ENCODE measurements at regions not wholly inside any gene's neighbourhood (a gene's known extent, or its start where the extent isn't known, plus 50 kb on each side); places are given as distances from the start of the nearest gene placed in this dataset.

DNA sequence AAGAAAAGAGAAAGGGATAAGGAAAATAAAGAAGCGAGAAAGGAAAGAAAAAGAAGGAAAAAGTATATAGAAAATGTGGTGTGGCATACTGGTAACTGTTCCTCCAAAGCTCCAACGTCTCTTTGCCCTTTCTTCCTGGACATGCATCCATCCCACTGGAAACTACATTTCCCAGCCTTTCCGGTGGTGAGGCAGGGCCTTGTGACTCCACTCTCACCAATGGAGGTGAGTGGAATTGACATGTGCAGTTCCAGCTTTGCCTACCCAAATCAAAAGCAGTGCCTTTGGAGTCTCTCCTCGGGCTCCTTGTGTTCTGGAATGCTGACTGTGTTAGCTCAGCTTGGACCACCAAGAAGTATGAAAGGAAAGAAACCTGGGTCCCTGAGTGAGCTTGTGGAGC lies 161.2 kb downstream of the KCNA5 start:
- WGBS (ENCODE audit: insufficient coverage, insufficient read length), result 100% methylated on average over 1 of the region's 4 CpGs
- Histone ChIP-seq H3K4me3 (ENCODE audit: low read length) (no peak overlapping the region), H3K27ac (ENCODE audit: low read length) (no peak overlapping the region), H3K9me3 (ENCODE audit: control insufficient read depth, insufficient read depth, low read length) (no peaks in the 10 kb centered on the region), H3K36me3 (ENCODE audit: control insufficient read depth, insufficient read depth, low read length) (no peaks in the 10 kb centered on the region), H3K4me1 (ENCODE audit: control insufficient read depth, insufficient read depth, low read length) (peaks cover 2% of the 10 kb centered on the region; the same call in 1 of the 2 replicates), H3K27me3 (ENCODE audit: control insufficient read depth, insufficient read depth, low read length) (no peaks in the 10 kb centered on the region)
- no peak for DNase-seq (ENCODE audit: low read depth, low spot score)

DNA sequence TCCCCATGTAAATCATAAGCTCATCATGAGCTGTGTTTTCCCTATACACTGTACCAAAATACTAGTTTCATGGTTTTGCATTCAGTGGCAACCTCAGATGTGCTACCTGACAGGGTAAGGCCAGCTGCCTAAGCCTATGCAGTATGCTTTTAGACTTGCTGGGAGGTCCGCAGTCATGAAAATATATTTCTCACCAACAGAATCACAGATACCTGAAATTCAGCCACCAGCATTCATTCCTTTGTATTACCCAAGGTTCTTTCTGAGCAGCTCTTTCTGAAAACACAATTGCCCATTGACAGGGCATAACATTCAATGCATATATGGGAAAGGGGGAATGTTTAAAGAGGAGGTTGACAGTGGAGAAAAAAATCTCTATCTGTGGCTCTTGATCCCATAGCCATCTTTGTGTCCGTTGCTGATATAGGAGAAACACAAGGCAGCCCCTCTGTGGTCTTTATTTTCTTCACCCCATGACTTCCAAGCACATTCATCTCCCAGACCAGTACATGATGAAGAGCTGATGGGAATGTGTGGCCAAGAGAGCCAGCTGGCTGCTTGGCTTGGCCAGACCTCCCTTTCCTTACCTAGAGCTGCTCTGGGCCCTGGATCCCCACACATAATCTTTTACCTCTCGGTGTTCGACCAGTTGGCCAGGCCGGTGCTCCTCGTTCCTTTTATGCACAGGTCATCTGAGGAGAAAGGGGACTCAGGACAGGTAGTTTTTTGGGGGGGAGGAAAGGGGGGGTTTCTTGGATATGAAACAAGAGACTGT lies 162.9 kb downstream of the KCNA5 start:
- WGBS (ENCODE audit: insufficient coverage, insufficient read length), result no CpG with 5 or more reads among the region's 6 CpGs
- no peak overlapping the region for H3K4me3 ChIP-seq (ENCODE audit: low read length)
- no peak for DNase-seq (ENCODE audit: low read depth, low spot score)
- 0 out of 2 replicates have a peak, but pooled peaks cover 1% of the 10 kb centered on the region for H3K4me1 ChIP-seq (ENCODE audit: control insufficient read depth, insufficient read depth, low read length)
- no peak overlapping the region for H3K27ac ChIP-seq (ENCODE audit: low read length)
- no peaks in the 10 kb centered on the region for H3K36me3 ChIP-seq (ENCODE audit: control insufficient read depth, insufficient read depth, low read length)
- H3K9me3 ChIP-seq (ENCODE audit: control insufficient read depth, insufficient read depth, low read length), result no peaks in the 10 kb centered on the region
- no peaks in the 10 kb centered on the region for H3K27me3 ChIP-seq (ENCODE audit: control insufficient read depth, insufficient read depth, low read length)

DNA sequence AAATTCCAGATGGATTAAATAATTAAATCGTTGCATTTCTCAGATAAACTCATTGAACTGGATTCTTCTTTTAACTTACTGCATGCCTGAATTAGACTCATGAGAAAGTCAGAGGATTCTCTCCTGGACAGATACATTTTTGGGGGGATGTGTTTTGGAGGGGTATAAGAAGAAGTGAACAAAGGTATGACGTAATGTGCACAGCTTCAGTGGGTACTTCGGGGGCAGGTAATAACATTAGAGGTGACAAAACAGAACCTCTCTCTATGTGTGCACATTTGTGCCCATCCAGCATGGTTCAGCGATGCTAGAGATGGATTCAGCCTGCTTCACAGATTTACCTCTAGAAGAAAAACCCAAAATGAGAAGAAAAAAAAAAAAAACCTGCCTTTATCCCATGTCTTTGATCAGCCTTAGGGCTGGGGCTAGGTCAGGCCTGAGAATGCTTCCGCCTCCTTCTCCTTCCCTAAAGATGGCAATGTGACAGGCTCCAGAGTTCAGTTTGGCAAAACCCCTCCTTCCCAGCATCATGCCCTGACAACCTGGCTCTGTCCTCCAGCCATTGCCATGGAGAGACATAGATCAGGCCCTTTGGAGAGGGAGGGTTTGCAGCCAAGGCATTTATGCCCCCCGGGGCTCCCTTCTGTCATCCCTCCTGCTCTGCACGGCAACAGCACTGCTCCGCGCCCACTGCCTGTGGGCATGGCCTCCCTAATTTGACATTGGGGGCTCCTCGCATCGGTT lies 166.7 kb downstream of the KCNA5 start:
- H3K36me3 ChIP-seq (ENCODE audit: control insufficient read depth, insufficient read depth, low read length), result no peaks in the 10 kb centered on the region
- no CpG with 5 or more reads among the region's 11 CpGs for whole genome bisulfite sequencing (ENCODE audit: insufficient coverage, insufficient read length)
- no peak for DNase-seq (ENCODE audit: low read depth, low spot score)
- no peak overlapping the region for H3K27ac ChIP-seq (ENCODE audit: low read length)
- no peaks in the 10 kb centered on the region for H3K9me3 ChIP-seq (ENCODE audit: control insufficient read depth, insufficient read depth, low read length)
- no peaks in the 10 kb centered on the region for H3K4me1 ChIP-seq (ENCODE audit: control insufficient read depth, insufficient read depth, low read length)
- no peak overlapping the region for H3K4me3 ChIP-seq (ENCODE audit: low read length)
- H3K27me3 ChIP-seq (ENCODE audit: control insufficient read depth, insufficient read depth, low read length), result no peaks in the 10 kb centered on the region

DNA sequence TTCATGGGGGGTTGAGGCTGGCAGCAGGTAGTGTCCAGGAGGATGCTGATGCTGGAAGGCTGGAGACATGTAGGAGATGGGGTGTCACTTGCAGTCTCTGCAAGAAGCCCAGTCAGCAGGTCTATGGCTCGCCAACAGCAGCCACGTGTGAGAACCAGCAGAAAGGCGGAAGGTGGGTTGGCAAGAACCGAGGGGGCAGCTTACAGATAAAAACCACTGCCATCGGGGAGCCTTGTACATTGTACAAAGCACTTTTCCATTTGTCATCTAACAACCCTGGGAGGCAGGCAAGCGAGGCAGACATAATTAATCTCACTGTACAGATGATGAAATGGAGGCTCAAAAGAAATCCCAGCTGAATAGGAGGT lies 167.2 kb downstream of the KCNA5 start:
- H3K9me3 ChIP-seq (ENCODE audit: control insufficient read depth, insufficient read depth, low read length), result no peaks in the 10 kb centered on the region
- no peak overlapping the region for H3K4me3 ChIP-seq (ENCODE audit: low read length)
- no CpG with 5 or more reads among the region's 6 CpGs for WGBS (ENCODE audit: insufficient coverage, insufficient read length)
- H3K36me3 ChIP-seq (ENCODE audit: control insufficient read depth, insufficient read depth, low read length), result no peaks in the 10 kb centered on the region
- no peak overlapping the region for H3K27ac ChIP-seq (ENCODE audit: low read length)
- H3K4me1 ChIP-seq (ENCODE audit: control insufficient read depth, insufficient read depth, low read length), result no peaks in the 10 kb centered on the region
- no peaks in the 10 kb centered on the region for H3K27me3 ChIP-seq (ENCODE audit: control insufficient read depth, insufficient read depth, low read length)
- DNase-seq (ENCODE audit: low read depth, low spot score), result no peak

DNA sequence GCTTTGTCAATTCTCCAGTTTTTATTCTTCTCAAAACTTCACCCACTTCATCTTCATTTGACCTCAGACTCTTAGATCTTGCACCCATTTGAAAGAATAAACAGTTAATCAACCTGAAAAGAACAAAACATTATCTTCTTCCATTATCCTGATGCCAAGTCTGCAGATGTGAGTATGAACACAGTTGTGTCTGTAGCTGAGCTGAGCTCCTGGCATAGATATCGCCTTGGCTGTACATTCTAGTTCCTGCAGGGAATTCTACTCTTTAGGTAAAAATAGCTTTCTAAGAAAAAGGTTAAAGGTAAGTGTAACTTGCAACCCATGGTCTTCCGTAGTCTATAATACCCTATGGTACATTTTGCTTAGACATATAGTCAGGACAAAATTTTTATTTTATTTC lies 169.7 kb downstream of the KCNA5 start:
- no peaks in the 10 kb centered on the region for H3K27me3 ChIP-seq (ENCODE audit: control insufficient read depth, insufficient read depth, low read length)
- H3K4me3 ChIP-seq (ENCODE audit: low read length), result no peak overlapping the region
- H3K4me1 ChIP-seq (ENCODE audit: control insufficient read depth, insufficient read depth, low read length), result no peaks in the 10 kb centered on the region
- no peaks in the 10 kb centered on the region for H3K36me3 ChIP-seq (ENCODE audit: control insufficient read depth, insufficient read depth, low read length)
- DNase-seq (ENCODE audit: low read depth, low spot score), result no peak
- no CpG with 5 or more reads among the region's 2 CpGs for WGBS (ENCODE audit: insufficient coverage, insufficient read length)
- no peak overlapping the region for H3K27ac ChIP-seq (ENCODE audit: low read length)
- H3K9me3 ChIP-seq (ENCODE audit: control insufficient read depth, insufficient read depth, low read length), result no peaks in the 10 kb centered on the region

DNA sequence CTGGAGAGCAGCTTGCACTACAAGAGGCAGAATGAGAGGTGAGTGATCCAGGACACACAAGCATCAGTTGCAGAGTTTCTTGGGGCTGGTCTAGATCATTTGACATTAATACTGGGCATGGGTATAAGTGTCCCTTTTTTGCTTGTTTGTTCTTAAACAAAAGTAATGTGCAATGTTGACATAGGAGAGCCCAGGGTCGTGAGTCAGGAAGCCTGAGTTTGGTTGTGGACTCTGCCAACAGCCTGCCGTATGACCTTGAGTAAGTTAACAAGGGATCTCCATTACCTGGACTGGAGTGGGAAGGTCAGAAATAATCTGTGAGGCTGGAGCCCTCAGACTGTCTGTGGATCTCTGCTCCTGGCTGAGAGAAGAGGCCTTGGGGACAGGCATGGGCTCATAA lies 170.3 kb downstream of the KCNA5 start:
- no peak for DNase-seq (ENCODE audit: low read depth, low spot score)
- no CpG with 5 or more reads among the region's 2 CpGs for WGBS (ENCODE audit: insufficient coverage, insufficient read length)

DNA sequence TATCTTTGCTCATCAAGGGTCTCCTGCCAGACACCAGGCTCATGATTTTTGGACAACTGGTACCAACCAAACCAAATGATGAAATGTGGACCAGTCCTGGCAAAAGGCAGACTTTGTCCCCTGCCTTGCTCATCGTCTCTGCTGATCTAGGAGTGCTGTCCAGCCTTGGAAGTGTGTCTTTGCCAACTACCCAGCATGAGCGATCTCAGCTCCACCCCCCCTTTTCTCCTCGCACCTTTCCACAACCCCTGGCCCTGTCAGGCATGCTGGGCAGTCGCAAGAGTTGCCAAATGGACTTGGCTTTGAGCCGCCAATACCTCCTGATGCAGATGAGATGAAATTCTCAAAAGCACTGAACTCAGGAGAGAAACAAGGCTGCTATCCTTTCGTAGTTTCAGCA lies 174.3 kb downstream of the KCNA5 start:
- Histone ChIP-seq H3K27ac (ENCODE audit: low read length) (no peak overlapping the region), H3K4me1 (ENCODE audit: control insufficient read depth, insufficient read depth, low read length) (peaks cover 13% of the 10 kb centered on the region; the same call in 1 of the 2 replicates), H3K9me3 (ENCODE audit: control insufficient read depth, insufficient read depth, low read length) (no peaks in the 10 kb centered on the region), H3K4me3 (ENCODE audit: low read length) (no peak overlapping the region), H3K27me3 (ENCODE audit: control insufficient read depth, insufficient read depth, low read length) (no peaks in the 10 kb centered on the region), H3K36me3 (ENCODE audit: control insufficient read depth, insufficient read depth, low read length) (no peaks in the 10 kb centered on the region)
- no CpG with 5 or more reads among the region's 6 CpGs for WGBS (ENCODE audit: insufficient coverage, insufficient read length)
- DNase-seq (ENCODE audit: low read depth, low spot score), result no peak

More for the DNA sequence above, 170.3 kb downstream of the KCNA5 start:
- H3K4me1 ChIP-seq (ENCODE audit: control insufficient read depth, insufficient read depth, low read length), result no peaks in the 10 kb centered on the region
- no peak overlapping the region for H3K4me3 ChIP-seq (ENCODE audit: low read length)
- no peak overlapping the region for H3K27ac ChIP-seq (ENCODE audit: low read length)
- H3K27me3 ChIP-seq (ENCODE audit: control insufficient read depth, insufficient read depth, low read length), result no peaks in the 10 kb centered on the region
- no peaks in the 10 kb centered on the region for H3K36me3 ChIP-seq (ENCODE audit: control insufficient read depth, insufficient read depth, low read length)
- H3K9me3 ChIP-seq (ENCODE audit: control insufficient read depth, insufficient read depth, low read length), result no peaks in the 10 kb centered on the region

DNA sequence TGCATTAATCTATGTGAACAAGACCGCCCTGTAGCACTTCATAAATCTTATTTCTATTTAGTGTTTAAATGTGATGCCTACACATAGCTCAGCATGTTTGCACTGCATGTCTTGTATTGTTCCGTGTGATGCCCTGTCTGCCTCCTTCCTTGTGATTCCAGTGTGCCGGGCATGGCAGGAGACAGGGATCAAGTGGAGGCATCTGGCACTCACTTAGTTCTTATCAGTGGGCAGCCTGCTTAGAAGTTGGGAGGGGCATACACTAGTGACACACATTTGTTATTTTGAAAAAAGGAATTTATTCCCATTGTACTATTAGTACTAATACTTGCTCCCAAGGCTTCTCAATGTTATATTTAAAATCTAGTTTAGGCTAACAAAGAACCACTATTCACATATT lies 176.4 kb downstream of the KCNA5 start:
- Histone ChIP-seq H3K4me3 (ENCODE audit: low read length) (no peak overlapping the region), H3K36me3 (ENCODE audit: control insufficient read depth, insufficient read depth, low read length) (no peaks in the 10 kb centered on the region), H3K27me3 (ENCODE audit: control insufficient read depth, insufficient read depth, low read length) (no peaks in the 10 kb centered on the region; the same call in 1 of the 2 replicates), H3K9me3 (ENCODE audit: control insufficient read depth, insufficient read depth, low read length) (no peaks in the 10 kb centered on the region), H3K4me1 (ENCODE audit: control insufficient read depth, insufficient read depth, low read length) (peaks cover 13% of the 10 kb centered on the region; the same call in 1 of the 2 replicates), H3K27ac (ENCODE audit: low read length) (no peak overlapping the region)
- no peak for DNase-seq (ENCODE audit: low read depth, low spot score)
- no CpG with 5 or more reads among the region's 3 CpGs for WGBS (ENCODE audit: insufficient coverage, insufficient read length)

DNA sequence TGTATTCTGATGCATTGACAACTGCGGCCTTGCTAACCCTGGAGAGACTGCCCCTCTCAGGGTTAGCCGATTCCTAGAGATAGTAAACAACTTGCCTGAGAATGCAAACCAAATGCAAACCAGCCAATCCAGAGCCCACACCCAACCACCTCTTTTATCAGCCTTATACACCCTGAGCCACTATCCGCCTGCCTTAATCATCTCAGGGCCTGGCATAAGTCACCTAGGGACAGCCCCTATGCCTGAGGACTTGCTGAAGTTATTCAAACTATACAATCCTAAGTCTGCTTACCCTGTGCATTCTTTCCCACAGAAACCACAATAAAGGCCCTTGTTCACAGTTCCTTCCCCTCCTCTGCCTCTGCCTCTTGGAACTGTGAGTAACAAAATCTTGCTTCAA lies 177.2 kb downstream of the KCNA5 start:
- no peak overlapping the region for H3K27ac ChIP-seq (ENCODE audit: low read length)
- no peaks in the 10 kb centered on the region; the same call in 1 of the 2 replicates for H3K27me3 ChIP-seq (ENCODE audit: control insufficient read depth, insufficient read depth, low read length)
- DNase-seq (ENCODE audit: low read depth, low spot score), result no peak
- peaks cover 13% of the 10 kb centered on the region; the same call in 1 of the 2 replicates for H3K4me1 ChIP-seq (ENCODE audit: control insufficient read depth, insufficient read depth, low read length)
- H3K9me3 ChIP-seq (ENCODE audit: control insufficient read depth, insufficient read depth, low read length), result no peaks in the 10 kb centered on the region
- no peak overlapping the region for H3K4me3 ChIP-seq (ENCODE audit: low read length)
- H3K36me3 ChIP-seq (ENCODE audit: control insufficient read depth, insufficient read depth, low read length), result no peaks in the 10 kb centered on the region
- no CpG with 5 or more reads among the region's 3 CpGs for WGBS (ENCODE audit: insufficient coverage, insufficient read length)

DNA sequence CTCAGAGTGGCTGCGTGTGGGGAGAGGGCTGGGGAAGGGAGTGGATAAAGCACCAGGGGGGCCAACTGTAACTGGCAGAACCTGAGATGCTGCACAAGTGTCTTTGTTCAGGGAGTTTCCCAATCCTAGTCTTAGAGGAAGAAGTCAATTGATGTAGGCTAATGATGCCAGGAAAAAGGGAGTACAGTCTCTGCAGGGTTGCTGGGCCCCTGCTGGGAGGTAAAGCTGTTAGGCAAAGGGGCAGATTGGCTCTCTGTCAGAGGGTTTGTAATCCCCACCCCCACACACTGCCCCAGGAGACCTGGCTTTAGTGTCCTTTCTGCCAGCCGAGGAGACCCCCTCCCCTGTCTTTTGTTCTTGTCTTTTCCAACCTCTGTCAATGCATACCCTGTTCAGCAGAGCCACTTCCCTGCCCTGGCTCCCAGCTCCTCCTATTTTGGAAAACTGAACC lies 178.4 kb downstream of the KCNA5 start:
- no peaks in the 10 kb centered on the region for H3K36me3 ChIP-seq (ENCODE audit: control insufficient read depth, insufficient read depth, low read length)
- peaks cover 13% of the 10 kb centered on the region; the same call in 1 of the 2 replicates for H3K4me1 ChIP-seq (ENCODE audit: control insufficient read depth, insufficient read depth, low read length)
- H3K27ac ChIP-seq (ENCODE audit: low read length), result no peak overlapping the region
- WGBS (ENCODE audit: insufficient coverage, insufficient read length), result no CpG with 5 or more reads among the region's 2 CpGs
- H3K4me3 ChIP-seq (ENCODE audit: low read length), result no peak overlapping the region
- H3K9me3 ChIP-seq (ENCODE audit: control insufficient read depth, insufficient read depth, low read length), result no peaks in the 10 kb centered on the region
- DNase-seq (ENCODE audit: low read depth, low spot score), result no peak
- no peaks in the 10 kb centered on the region; the same call in 1 of the 2 replicates for H3K27me3 ChIP-seq (ENCODE audit: control insufficient read depth, insufficient read depth, low read length)

Measured in iPS DF 6.9 (cell line).